ENCODE measurements at regions not wholly inside any gene's neighbourhood (a gene's known extent, or its start where the extent isn't known, plus 50 kb on each side); places are given as distances from the start of the nearest gene placed in this dataset.

DNA sequence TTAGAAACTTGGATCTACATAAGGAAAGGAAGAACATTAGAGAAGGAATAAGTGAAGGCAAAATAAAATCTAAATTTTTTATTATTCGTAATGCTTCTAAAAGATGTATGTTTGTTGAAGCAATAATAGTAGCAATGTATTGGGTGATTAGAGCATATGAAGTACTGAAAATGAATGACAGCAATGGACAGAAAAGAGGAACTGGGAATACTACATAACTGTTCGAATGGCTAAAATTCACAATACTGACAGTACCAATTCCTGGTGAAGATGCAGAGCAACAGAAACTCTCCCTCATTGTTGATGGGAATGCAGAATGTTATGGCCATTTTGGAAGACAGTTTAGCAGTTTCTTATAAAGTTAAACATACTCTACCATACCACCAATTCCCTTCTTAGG lies 177.3 kb upstream of the SPEF2 start:
- TF ChIP-seq, protein P1, sequence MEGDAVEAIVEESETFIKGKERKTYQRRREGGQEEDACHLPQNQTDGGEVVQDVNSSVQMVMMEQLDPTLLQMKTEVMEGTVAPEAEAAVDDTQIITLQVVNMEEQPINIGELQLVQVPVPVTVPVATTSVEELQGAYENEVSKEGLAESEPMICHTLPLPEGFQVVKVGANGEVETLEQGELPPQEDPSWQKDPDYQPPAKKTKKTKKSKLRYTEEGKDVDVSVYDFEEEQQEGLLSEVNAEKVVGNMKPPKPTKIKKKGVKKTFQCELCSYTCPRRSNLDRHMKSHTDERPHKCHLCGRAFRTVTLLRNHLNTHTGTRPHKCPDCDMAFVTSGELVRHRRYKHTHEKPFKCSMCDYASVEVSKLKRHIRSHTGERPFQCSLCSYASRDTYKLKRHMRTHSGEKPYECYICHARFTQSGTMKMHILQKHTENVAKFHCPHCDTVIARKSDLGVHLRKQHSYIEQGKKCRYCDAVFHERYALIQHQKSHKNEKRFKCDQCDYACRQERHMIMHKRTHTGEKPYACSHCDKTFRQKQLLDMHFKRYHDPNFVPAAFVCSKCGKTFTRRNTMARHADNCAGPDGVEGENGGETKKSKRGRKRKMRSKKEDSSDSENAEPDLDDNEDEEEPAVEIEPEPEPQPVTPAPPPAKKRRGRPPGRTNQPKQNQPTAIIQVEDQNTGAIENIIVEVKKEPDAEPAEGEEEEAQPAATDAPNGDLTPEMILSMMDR (conservative IDR thresholded peaks at IDR 0.05; ENCODE audit: low read depth, low read length) = no peak
- TF ChIP-seq RCOR1 (IDR thresholded peaks at IDR 0.05; ENCODE audit: insufficient replicate concordance, low read length) = no peak
- TF ChIP-seq POLR2A (IDR thresholded peaks at IDR 0.05; ENCODE audit: low read depth, low read length) = no peak
- TF ChIP-seq MXI1 (IDR thresholded peaks at IDR 0.05; ENCODE audit: borderline replicate concordance, low read depth, low read length) = no peak
- no peak for TF ChIP-seq RAD21 (IDR thresholded peaks at IDR 0.05; ENCODE audit: low read length)
- TF ChIP-seq BHLHE40 (IDR thresholded peaks at IDR 0.05; ENCODE audit: low read depth, low read length) = no peak
- no peak for TF ChIP-seq FOS (IDR thresholded peaks at IDR 0.05; ENCODE audit: low read depth, low read length)

Measured in IMR-90 (cell line).